ENCODE measurements at regions not wholly inside any gene's neighbourhood (a gene's known extent, or its start where the extent isn't known, plus 50 kb on each side); places are given as distances from the start of the nearest gene placed in this dataset.

- H3K4me3 ChIP-seq (replicated peaks in 1 of 3) = no peak overlapping the region
- no peaks in the 10 kb centered on the region for H3K27me3 ChIP-seq
- no peaks in the 10 kb centered on the region for H3K36me3 ChIP-seq
- intact Hi-C loops (cut with DNase I) = no loop called here
- no peak for DNase-seq
- no peaks in the 10 kb centered on the region for H3K4me1 ChIP-seq
- whole genome bisulfite sequencing, 2 donors = 57 to 100% methylated on average over 1 of the region's 1 CpG
- no peaks in the 10 kb centered on the region for H3K9me3 ChIP-seq
- TF ChIP-seq, protein P1, sequence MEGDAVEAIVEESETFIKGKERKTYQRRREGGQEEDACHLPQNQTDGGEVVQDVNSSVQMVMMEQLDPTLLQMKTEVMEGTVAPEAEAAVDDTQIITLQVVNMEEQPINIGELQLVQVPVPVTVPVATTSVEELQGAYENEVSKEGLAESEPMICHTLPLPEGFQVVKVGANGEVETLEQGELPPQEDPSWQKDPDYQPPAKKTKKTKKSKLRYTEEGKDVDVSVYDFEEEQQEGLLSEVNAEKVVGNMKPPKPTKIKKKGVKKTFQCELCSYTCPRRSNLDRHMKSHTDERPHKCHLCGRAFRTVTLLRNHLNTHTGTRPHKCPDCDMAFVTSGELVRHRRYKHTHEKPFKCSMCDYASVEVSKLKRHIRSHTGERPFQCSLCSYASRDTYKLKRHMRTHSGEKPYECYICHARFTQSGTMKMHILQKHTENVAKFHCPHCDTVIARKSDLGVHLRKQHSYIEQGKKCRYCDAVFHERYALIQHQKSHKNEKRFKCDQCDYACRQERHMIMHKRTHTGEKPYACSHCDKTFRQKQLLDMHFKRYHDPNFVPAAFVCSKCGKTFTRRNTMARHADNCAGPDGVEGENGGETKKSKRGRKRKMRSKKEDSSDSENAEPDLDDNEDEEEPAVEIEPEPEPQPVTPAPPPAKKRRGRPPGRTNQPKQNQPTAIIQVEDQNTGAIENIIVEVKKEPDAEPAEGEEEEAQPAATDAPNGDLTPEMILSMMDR (IDR thresholded peaks at IDR 0.05) = no peak
- no peak for TF ChIP-seq POLR2A (IDR thresholded peaks at IDR 0.05)
- no peak overlapping the region for H3K27ac ChIP-seq
These were observed 69.2 kb upstream of the SLC6A6 start for GRCh38 chr3:14333215-14333614.

DNA sequence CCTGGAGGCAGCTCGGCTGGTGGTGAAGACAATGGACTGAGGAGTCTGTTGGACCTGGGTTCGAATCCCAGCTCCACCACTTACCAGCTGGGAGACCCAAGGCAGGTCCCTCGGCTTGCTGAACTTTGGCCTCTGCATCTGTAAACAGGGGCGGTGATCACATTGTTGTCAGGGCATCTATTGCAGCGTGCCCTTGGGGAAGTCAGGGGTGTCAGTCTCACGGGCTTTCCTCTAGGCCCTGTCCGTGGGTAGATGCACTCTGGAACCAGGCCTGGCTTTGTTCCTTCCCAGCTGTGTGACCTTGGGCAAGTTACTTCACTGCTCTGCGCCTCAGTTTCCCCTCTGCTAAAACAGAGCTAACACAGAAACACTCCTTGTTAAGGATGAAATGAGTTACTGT, 68.8 kb upstream of the SLC6A6 start:
- no peak for TF ChIP-seq POLR2A (IDR thresholded peaks at IDR 0.05)
- TF ChIP-seq, protein P1 (IDR thresholded peaks at IDR 0.05) = no peak
- Histone ChIP-seq H3K27me3 (no peaks in the 10 kb centered on the region), H3K36me3 (no peaks in the 10 kb centered on the region), H3K9me3 (no peaks in the 10 kb centered on the region), H3K4me1 (no peaks in the 10 kb centered on the region), H3K4me3 (replicated peaks in 1 of 3) (no peak overlapping the region), H3K27ac (no peak overlapping the region)
- WGBS, 2 donors = 91 to 100% methylated on average over 1 to 7 of the region's 8 CpGs
- intact Hi-C loops (cut with DNase I) = no loop called here
- DNase-seq = no peak

- H3K27me3 ChIP-seq = no peaks in the 10 kb centered on the region
- H3K4me3 ChIP-seq (replicated peaks in 1 of 3) = no peak overlapping the region
- WGBS, 2 donors = 81 to 88% methylated on average over 4 of the region's 4 CpGs
- no peaks in the 10 kb centered on the region for H3K4me1 ChIP-seq
- TF ChIP-seq, protein P1 (IDR thresholded peaks at IDR 0.05) = no peak
- TF ChIP-seq POLR2A (IDR thresholded peaks at IDR 0.05) = no peak
- no peaks in the 10 kb centered on the region for H3K9me3 ChIP-seq
- no peaks in the 10 kb centered on the region for H3K36me3 ChIP-seq
- H3K27ac ChIP-seq = no peak overlapping the region
- DNase-seq = no peak
- intact Hi-C loops (cut with DNase I) = no loop called here
These were observed 68.3 kb upstream of the SLC6A6 start for GRCh38 chr3:14334136-14334535.

DNA sequence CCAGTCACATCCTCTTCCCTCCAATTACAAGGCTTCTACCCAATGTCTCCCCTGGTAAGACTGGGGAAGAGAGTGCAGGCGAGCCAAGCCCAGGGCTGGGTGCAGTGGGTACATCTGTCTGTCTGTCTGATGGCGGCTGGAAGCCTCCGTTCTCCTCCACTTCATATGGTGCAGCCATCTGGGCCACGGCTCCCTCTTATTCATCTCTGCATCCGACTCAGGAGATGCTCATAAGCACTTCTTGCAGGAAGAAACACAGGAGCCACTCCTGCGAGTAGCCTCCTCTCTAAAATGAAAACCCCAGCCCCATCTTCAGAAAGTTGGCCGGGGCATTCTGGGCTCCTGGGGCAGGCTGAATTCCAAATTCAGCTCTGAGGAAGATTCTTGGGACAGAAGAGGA, 67.5 kb upstream of the SLC6A6 start:
- no peak for DNase-seq
- WGBS, 2 donors = 81 to 85% methylated on average over 7 of the region's 7 CpGs
- Histone ChIP-seq H3K36me3 (no peaks in the 10 kb centered on the region), H3K4me3 (replicated peaks in 1 of 3) (no peak overlapping the region), H3K27ac (no peak overlapping the region), H3K9me3 (no peaks in the 10 kb centered on the region), H3K4me1 (no peaks in the 10 kb centered on the region), H3K27me3 (no peaks in the 10 kb centered on the region)
- intact Hi-C loops (cut with DNase I) = no loop called here
- TF ChIP-seq, protein P1 (IDR thresholded peaks at IDR 0.05) = no peak
- no peak for TF ChIP-seq POLR2A (IDR thresholded peaks at IDR 0.05)

DNA sequence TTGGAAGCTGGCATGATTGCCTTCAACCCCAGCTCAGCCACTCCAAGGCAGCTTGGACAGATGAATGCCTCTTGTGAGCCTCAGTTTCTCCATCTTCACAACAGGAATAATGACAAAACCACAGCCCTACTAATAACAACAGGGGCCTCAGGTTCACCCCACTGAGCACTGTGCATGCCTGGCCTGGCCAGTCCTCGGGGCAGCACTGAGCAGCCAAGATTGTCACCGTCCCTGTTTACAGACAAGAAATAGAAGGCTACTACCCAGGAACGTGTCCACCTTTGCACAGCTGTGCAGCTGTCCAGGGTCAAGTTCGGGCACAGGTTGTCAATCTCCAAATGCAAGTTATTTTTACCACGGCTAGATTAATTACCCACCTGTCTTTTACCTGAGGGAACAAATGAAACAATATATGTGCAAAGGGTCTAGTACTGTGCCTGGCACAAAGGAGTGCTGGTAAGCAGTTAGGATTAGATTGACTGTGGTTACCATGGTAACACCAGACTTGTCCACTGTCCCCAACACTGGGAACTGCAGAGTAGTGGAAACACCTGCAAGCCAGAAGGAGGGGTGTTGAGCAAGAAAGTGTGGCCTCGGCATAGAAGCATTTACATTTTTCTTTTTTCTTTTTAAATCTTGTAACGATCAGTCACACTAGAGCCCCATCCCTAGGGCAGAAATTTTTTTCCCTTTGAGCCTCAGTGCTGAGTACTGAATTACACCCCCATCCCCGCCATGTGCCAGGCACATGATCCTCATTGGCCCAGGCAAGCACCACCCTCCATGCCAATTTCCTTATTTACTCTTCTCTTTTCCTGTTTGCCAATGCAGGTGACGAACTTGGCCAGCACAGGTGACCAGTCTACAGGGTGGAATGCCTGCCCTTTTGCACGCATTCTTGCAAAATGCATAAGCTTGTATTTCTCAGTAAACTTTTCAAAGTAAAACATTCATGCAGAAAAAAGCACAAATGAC, 66.3 kb upstream of the SLC6A6 start:
- H3K9me3 ChIP-seq = no peaks in the 10 kb centered on the region
- H3K4me1 ChIP-seq = no peaks in the 10 kb centered on the region
- 67 to 72% methylated on average over 10 of the region's 10 CpGs for WGBS, 2 donors
- H3K27me3 ChIP-seq = no peaks in the 10 kb centered on the region
- DNase-seq = no peak
- intact Hi-C loops (cut with DNase I) = no loop called here
- H3K27ac ChIP-seq = no peak overlapping the region
- no peak overlapping the region for H3K4me3 ChIP-seq (replicated peaks in 1 of 3)
- H3K36me3 ChIP-seq = no peaks in the 10 kb centered on the region
- TF ChIP-seq, protein P1 (IDR thresholded peaks at IDR 0.05) = no peak
- no peak for TF ChIP-seq POLR2A (IDR thresholded peaks at IDR 0.05)

Data from thyroid gland (tissue), 4 donors.